MM.1S (cell line): ENCODE measurements at regions not wholly inside any gene's neighbourhood (a gene's known extent, or its start where the extent isn't known, plus 50 kb on each side); places are given as distances from the start of the nearest gene placed in this dataset.
"Not testable (repeated sequence)": the region's sequence is repeated elsewhere in the genome, so short reads cannot be mapped to it uniquely, and the experiment has no call there.

ENCODE experiments used
- DNase-seq: peaks from one replicate; pipeline ENCODE4 v3.0.0-alpha.2; 2015
- H2AFZ ChIP-seq: fragments of 300-600 bp; sonication (generic); 2 replicates; pipeline ENCODE4 v1.6.0; 2016; ENCODE audit warnings: antibody characterized with exemption, low read length
- H3F3A ChIP-seq: fragments of 300-600 bp; sonication (generic); 2 replicates; pipeline ENCODE4 v1.6.1; 2016; ENCODE audit warnings: mild to moderate bottlenecking, antibody characterized with exemption, low read length, moderate library complexity, mixed read lengths; ENCODE audit not compliant: insufficient read depth
- H3K27ac ChIP-seq: fragments of 300-600 bp; sonication (generic); 2 replicates; pipeline ENCODE4 v1.5.1; 2016; ENCODE audit warnings: mild to moderate bottlenecking, low read length
- H3K27me3 ChIP-seq: fragments of 300-600 bp; sonication (generic); replicated peaks from 2 replicates; pipeline ENCODE4 v1.6.0; 2016; ENCODE audit warnings: low read length; ENCODE audit not compliant: insufficient read depth
- H3K36me3 ChIP-seq: fragments of 300-600 bp; sonication (generic); replicated peaks from 2 replicates; pipeline ENCODE4 v1.6.1; 2016; ENCODE audit warnings: mild to moderate bottlenecking, low read length, mixed read lengths; ENCODE audit not compliant: insufficient read depth
- H3K4me1 ChIP-seq: fragments of 300-600 bp; sonication (generic); 2 replicates; pipeline ENCODE4 v1.6.1; 2016; ENCODE audit warnings: low read length, mixed read lengths
- H3K4me2 ChIP-seq: fragments of 300-600 bp; sonication (generic); 2 replicates; pipeline ENCODE4 v1.6.0; 2016; ENCODE audit warnings: low read depth, low read length
- H3K4me3 ChIP-seq: fragments of 300-600 bp; sonication (generic); 2 replicates; pipeline ENCODE4 v1.5.1; 2016; ENCODE audit warnings: low read length, mixed read lengths
- H3K79me2 ChIP-seq: fragments of 300-600 bp; sonication (generic); 2 replicates; pipeline ENCODE4 v1.6.1; 2016; ENCODE audit warnings: mixed run types, low read length, mixed read lengths
- H3K9ac ChIP-seq: fragments of 300-600 bp; sonication (generic); 2 replicates; pipeline ENCODE4 v1.6.1; 2016; ENCODE audit warnings: low read length, mixed read lengths
- H3K9me2 ChIP-seq: fragments of 300-600 bp; sonication (generic); replicated peaks from 2 replicates; pipeline ENCODE4 v1.6.1; 2016; ENCODE audit warnings: mild to moderate bottlenecking, low read length, mixed read lengths; ENCODE audit not compliant: insufficient read depth
- H3K9me3 ChIP-seq: fragments of 300-600 bp; sonication (generic); replicated peaks from 2 replicates; pipeline ENCODE4 v1.6.1; 2016; ENCODE audit warnings: mild to moderate bottlenecking, low read length, mixed read lengths; ENCODE audit not compliant: insufficient read depth
- H4K20me1 ChIP-seq: fragments of 300-600 bp; sonication (generic); 2 replicates; pipeline ENCODE4 v1.6.1; 2016; ENCODE audit warnings: mild to moderate bottlenecking, low read length, moderate library complexity, mixed read lengths; ENCODE audit not compliant: insufficient read depth
- TF ChIP-seq, protein P1 (sequence below): fragments of 300-600 bp; sonication (generic); IDR thresholded peaks from 2 replicates; pipeline ENCODE4 v1.5.1; 2016; ENCODE audit warnings: antibody characterized with exemption, low read length, mixed read lengths

DNA sequence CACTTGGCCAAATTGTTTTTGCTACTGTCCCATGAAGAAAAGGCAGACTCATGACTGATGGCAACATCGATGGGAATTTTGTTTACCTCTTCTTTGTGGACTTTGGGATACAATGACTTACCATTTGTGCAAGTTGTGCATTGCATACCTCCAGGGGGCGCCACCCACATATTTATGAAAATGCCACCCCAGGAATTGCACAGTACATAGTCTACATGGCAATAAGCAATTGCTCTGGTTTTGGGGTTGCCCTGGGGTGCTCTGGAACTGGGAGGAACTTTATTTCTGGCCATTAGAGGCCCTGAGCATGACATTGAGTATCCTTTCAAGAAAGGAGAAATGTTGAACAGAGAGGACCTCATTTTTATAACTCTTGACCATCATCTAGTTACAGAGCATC is 109.1 kb upstream of the ZNF195 start:
- H3F3A ChIP-seq, H3K9me3 ChIP-seq, H3K27ac ChIP-seq, H3K27me3 ChIP-seq, H3K79me2 ChIP-seq, H3K9ac ChIP-seq, H3K36me3 ChIP-seq, H3K4me1 ChIP-seq, H3K9me2 ChIP-seq, H2AFZ ChIP-seq, H4K20me1 ChIP-seq, H3K4me2 ChIP-seq, H3K4me3 ChIP-seq, DNase-seq: not testable (repeated sequence)

DNA sequence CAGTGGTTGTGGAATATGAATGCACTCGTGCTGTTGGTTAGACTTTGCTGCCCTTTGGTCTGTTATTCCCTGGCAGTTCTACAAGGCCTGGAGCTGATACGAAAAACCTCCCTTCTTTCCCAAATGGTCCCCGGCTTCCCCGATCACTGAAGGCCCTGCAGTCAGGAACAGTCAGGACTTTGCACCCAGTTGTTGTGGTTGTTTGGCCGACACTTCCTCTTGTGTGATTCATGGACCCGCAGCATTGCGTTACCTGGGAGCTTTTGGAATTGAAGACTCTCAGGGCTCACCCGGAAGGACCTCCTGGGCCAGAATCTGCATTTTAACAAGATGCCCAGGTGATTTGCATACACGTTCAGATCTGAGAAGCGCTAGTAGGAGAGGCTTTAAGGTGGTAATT is 106.8 kb upstream of the ZNF195 start:
- not testable (repeated sequence) for DNase-seq, H4K20me1 ChIP-seq, H3K27ac ChIP-seq, H3K4me2 ChIP-seq, H3K36me3 ChIP-seq, H3K4me1 ChIP-seq, H3K9me3 ChIP-seq, H3K27me3 ChIP-seq, H3K9ac ChIP-seq, H3K79me2 ChIP-seq, H2AFZ ChIP-seq, H3K9me2 ChIP-seq, H3F3A ChIP-seq, H3K4me3 ChIP-seq

DNA sequence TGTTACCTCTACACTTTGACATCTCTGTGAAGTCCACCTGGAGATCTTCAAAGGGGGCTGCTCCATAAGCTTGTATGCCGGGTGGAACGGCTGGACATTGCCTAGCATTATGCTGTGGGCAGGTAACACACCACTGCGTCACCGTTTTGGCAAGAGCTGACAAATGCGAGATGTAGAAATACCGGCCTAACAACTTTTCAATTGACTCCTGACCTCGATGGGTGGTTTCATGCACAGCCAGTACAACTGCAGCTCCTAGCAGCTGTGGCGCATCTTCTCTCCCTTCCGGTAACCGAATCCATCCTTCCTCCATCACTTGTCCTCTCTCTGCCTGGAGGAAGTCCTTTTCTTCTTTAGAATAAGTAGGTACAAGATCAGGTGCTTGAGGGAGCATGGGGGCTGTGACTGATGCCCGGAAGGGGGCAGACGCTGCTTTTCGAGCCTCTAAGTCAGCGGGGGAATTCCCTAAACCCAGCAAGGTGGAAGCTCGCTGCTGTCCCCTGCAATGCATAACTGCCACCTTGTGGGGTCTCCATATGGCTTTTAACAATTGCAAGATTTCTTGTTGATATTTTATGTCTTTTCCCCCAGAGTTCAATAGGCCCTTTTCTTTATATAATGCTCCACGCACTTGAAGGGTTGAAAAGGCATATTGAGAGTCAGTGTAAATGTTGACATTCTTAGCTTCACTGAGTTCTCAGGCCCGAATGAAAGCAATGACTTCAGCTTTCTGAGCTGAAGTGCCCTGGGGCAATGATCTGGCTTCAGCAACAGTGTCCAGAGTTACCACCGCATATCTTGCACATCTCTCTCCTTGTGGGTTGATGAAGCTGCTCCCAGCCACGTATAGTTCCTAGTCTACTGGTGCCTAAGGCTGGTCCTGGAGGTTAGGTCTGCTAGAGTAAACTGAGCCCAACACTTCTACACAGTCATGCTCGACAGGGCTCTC is 98.3 kb upstream of the ZNF195 start:
- H3K27me3 ChIP-seq, H3F3A ChIP-seq, H2AFZ ChIP-seq, H4K20me1 ChIP-seq, H3K79me2 ChIP-seq, H3K4me1 ChIP-seq, H3K36me3 ChIP-seq, H3K9me3 ChIP-seq, H3K9ac ChIP-seq, H3K9me2 ChIP-seq, H3K27ac ChIP-seq, H3K4me2 ChIP-seq, H3K4me3 ChIP-seq: not testable (repeated sequence)
- peak; percentile 6 for DNase-seq

DNA sequence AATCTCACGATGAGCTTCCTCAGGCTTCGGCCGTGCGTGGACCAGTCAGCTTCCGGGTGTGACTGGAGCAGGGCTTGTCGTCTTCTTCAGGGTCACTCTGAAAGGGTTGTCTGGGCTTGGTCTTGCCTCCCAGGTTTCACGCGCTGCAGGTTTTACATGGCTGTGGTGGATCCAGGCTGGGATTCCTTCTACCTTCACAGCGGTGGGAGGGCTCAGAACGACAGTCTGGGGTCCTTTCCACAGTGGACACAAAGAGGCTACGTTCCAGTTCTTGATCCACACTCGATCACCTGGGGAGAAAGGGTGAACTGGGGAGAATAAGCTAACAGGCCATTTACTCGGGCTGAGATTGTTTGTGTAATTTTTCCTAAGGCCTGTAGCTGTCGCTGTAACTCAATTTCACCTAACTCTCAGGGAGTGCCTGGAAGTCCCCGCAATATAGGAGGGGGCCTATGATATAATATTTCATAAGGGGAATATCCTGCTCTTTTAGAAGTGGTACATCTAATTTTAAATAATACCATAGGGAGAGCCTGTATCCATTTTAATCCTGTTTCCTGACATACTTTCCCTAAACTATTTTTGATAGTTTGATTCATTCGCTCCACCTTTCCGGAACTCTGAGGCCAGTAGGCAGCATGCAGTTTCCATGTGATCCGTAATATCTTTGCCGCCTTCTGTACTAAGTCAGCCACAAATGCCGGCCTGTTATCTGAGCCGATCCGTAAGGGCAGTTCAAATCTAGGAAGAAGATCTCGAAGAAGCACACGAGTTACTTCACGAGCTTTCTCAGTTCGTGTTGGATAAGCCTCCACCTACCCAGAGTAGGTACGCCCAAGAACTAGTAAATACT is 97.4 kb upstream of the ZNF195 start:
- H3K79me2 ChIP-seq, H2AFZ ChIP-seq, H3K9ac ChIP-seq, H3K4me3 ChIP-seq, H3K9me2 ChIP-seq, H3K9me3 ChIP-seq, H3K27ac ChIP-seq, H4K20me1 ChIP-seq, H3F3A ChIP-seq, H3K27me3 ChIP-seq, H3K36me3 ChIP-seq, H3K4me1 ChIP-seq, DNase-seq, H3K4me2 ChIP-seq: not testable (repeated sequence)
- TF ChIP-seq, protein P1, sequence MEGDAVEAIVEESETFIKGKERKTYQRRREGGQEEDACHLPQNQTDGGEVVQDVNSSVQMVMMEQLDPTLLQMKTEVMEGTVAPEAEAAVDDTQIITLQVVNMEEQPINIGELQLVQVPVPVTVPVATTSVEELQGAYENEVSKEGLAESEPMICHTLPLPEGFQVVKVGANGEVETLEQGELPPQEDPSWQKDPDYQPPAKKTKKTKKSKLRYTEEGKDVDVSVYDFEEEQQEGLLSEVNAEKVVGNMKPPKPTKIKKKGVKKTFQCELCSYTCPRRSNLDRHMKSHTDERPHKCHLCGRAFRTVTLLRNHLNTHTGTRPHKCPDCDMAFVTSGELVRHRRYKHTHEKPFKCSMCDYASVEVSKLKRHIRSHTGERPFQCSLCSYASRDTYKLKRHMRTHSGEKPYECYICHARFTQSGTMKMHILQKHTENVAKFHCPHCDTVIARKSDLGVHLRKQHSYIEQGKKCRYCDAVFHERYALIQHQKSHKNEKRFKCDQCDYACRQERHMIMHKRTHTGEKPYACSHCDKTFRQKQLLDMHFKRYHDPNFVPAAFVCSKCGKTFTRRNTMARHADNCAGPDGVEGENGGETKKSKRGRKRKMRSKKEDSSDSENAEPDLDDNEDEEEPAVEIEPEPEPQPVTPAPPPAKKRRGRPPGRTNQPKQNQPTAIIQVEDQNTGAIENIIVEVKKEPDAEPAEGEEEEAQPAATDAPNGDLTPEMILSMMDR, result peak; percentile 26

DNA sequence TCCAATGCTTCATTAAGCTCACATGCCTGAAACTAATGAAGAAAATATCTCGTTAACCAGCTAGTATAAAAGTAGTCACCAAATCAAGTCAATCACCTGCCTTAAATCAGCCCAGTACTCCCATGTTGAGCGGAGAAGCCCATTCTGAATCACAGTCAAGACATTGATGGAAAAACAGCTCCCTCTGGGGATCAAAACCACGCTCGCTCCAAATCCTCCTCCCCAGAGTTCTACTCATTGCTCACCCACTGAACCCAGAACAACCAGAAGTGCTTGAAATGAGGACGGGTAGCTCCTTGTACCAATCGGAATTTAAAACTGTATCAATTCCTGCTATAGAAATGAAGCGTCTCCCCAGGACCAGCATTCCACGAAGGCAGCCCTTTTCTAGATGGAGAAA is 90.0 kb upstream of the ZNF195 start:
- DNase-seq, result not testable (repeated sequence)

DNA sequence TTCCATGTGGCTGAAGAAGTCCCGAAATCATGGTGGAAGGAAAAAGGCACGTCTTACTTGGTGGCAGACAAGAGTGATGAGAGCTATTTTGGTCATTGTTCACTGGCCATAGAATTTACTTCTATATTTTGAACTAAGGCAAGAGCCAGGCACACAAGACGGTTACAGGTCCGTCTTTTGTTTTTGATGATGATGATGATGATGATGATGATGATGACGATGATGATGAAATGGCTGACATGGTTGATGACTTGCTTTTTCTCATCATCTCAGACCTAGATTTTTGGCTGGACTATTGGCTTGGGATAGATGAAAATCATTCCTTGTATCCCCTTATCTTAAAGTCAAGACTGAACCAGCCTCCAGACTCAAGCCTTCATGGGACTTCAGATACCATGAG is 88.7 kb upstream of the ZNF195 start:
- H3K9me2 ChIP-seq, H4K20me1 ChIP-seq: not testable (repeated sequence)

More for the DNA sequence above, 90.0 kb upstream of the ZNF195 start:
- H3K27ac ChIP-seq, H3K79me2 ChIP-seq, H4K20me1 ChIP-seq, H3F3A ChIP-seq, H3K4me2 ChIP-seq, H3K4me3 ChIP-seq, H3K27me3 ChIP-seq, H3K9ac ChIP-seq, H2AFZ ChIP-seq, H3K36me3 ChIP-seq, H3K9me3 ChIP-seq, H3K9me2 ChIP-seq, H3K4me1 ChIP-seq: not testable (repeated sequence)

DNA sequence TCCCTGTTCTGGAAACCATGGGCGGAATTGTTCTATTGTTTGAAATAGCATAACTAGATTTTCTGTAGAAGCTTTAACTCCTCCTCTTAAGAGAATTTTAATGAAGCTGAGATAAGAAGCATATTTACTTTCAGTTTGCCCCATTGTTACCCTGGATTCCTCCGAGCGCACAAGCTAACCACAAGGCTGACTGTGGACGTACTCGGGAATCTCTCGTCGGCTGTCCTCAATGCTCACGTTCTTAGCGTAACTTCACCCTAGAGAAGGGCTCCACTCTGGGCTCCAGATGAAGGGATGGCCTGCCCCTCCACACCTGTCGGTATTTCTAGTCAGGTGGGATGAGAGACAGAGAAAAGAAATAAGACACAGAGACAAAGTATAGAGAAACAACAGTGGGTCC is 76.7 kb upstream of the ZNF195 start:
- H3K4me3 ChIP-seq, result peak overlapping the region; percentile 53

More for the DNA sequence above, 88.7 kb upstream of the ZNF195 start:
- H3K27me3 ChIP-seq, H3F3A ChIP-seq, H2AFZ ChIP-seq, H3K9me3 ChIP-seq, H3K4me3 ChIP-seq, H3K79me2 ChIP-seq, H3K9ac ChIP-seq, H3K27ac ChIP-seq, H3K36me3 ChIP-seq, DNase-seq, H3K4me2 ChIP-seq, H3K4me1 ChIP-seq: not testable (repeated sequence)

More for the DNA sequence above, 76.7 kb upstream of the ZNF195 start:
- Histone ChIP-seq H3K4me2 (peak overlapping the region; percentile 76), H2AFZ (peak overlapping the region; percentile 35; the same call in 1 of the 2 replicates)
- peak; percentile 7 for DNase-seq
- not testable (repeated sequence) for H4K20me1 ChIP-seq, H3K9me3 ChIP-seq, H3K9me2 ChIP-seq, H3K27ac ChIP-seq, H3K36me3 ChIP-seq, H3K79me2 ChIP-seq, H3K27me3 ChIP-seq, H3K9ac ChIP-seq, H3K4me1 ChIP-seq, H3F3A ChIP-seq
